Adipocyte (in vitro differentiated cells): ENCODE measurements at regions not wholly inside any gene's neighbourhood (a gene's known extent, or its start where the extent isn't known, plus 50 kb on each side); places are given as distances from the start of the nearest gene placed in this dataset.

Experiments
- DNase-seq: peaks from one replicate; pipeline ENCODE4 v3.0.0-alpha.2; 2015; ENCODE audit warnings: low read depth
- H3K27me3 ChIP-seq: replicated peaks from 2 replicates; pipeline ENCODE4 v1.7.0; 2013; ENCODE audit warnings: mild to moderate bottlenecking, low read length, moderate library complexity; ENCODE audit not compliant: control insufficient read depth, insufficient read depth
- H3K36me3 ChIP-seq: 2 replicates; pipeline ENCODE4 v1.7.0; 2013; ENCODE audit warnings: low read length, mild to moderate bottlenecking, moderate library complexity; ENCODE audit not compliant: control insufficient read depth, insufficient read depth, severe bottlenecking
- H3K4me1 ChIP-seq: 2 replicates; pipeline ENCODE4 v1.7.0; 2013; ENCODE audit warnings: mild to moderate bottlenecking, low read length, moderate library complexity; ENCODE audit not compliant: control insufficient read depth, insufficient read depth
- H3K4me3 ChIP-seq: 2 replicates; pipeline ENCODE4 v1.7.0; 2013; ENCODE audit warnings: mild to moderate bottlenecking, low read length, moderate library complexity
- H3K9ac ChIP-seq: 2 replicates; pipeline ENCODE4 v1.7.0; 2013; ENCODE audit warnings: mild to moderate bottlenecking, low read length, moderate library complexity
- H3K9me3 ChIP-seq: 2 replicates; pipeline ENCODE4 v1.7.0; 2013; ENCODE audit warnings: mild to moderate bottlenecking, low read length, moderate library complexity; ENCODE audit not compliant: control insufficient read depth

DNA sequence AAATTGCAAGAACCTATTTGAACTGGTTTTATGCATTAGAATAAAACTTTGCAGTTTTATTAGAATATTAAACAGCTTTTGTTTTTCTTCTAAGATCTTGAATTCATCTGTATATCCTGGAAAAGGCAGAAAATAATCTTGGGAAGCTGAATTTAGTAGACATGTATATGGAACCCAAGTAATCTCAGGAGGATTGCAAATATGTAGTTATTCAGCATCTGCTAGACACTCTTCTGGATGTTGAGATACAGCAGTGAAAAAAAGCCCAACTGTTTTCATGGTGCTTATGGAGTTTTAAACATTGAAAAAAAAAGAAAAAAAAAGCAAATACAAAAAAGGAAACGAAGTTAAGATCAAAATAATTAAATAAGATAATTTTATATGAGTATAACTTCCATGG lies 922.2 kb upstream of the SEMA6A start:
- DNase-seq = no peak
- no peaks in the 10 kb centered on the region for H3K27me3 ChIP-seq
- H3K9ac ChIP-seq = no peak overlapping the region
- no peaks in the 10 kb centered on the region for H3K36me3 ChIP-seq
- H3K4me3 ChIP-seq = no peak overlapping the region
- H3K4me1 ChIP-seq = peaks cover 32% of the 10 kb centered on the region
- H3K9me3 ChIP-seq = no peaks in the 10 kb centered on the region

DNA sequence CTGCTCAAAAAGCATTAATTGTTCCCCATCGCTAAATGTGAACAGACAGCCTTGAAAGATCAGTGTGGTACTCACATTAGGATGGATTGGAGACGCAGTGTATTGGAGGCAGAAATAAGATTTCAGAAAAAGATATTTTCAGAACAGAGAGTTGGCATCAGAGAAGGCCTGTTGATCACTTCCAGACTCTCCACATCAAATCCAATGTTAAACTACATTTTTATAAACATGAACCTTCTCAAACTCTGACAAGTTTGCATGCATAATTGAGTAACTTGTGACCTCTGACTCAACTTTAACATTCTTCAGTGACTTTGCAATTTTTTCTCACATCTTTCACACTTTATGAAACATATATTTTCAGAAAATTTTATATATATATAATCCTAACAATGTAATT lies 919.6 kb upstream of the SEMA6A start:
- peak; percentile 77 for DNase-seq
- peaks cover 32% of the 10 kb centered on the region for H3K4me1 ChIP-seq
- no peaks in the 10 kb centered on the region for H3K36me3 ChIP-seq
- H3K27me3 ChIP-seq = no peaks in the 10 kb centered on the region
- H3K9ac ChIP-seq = peak overlapping the region; percentile 64
- no peaks in the 10 kb centered on the region for H3K9me3 ChIP-seq
- H3K4me3 ChIP-seq = peak overlapping the region; percentile 48

DNA sequence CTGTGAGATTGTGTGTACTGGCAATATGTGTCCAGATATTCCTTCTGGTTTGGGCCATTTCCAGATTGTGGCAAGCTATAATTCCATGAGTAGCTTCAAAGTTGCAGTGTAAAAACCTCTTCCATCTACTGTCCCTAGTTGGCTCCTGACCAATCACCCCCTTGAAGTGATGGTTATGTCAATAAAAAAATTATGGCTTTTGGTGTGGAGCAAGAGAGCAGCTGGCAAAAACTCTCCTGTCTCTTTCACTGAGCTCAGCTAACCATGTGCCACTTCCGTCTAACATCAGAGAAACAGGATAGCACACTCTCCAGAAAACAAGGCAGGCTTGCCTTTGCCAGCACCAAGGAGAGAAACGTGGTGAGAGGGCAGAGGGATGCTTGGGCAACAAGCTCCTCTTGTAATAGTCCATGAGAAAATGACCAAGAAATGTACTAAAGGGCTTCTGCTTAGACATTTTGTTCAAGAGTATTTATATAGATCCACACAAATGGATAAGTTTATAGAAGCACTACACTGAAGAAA lies 914.4 kb upstream of the SEMA6A start:
- H3K27me3 ChIP-seq = no peaks in the 10 kb centered on the region
- no peak overlapping the region for H3K9ac ChIP-seq
- peaks cover 24% of the 10 kb centered on the region for H3K4me1 ChIP-seq
- DNase-seq = no peak
- H3K9me3 ChIP-seq = no peaks in the 10 kb centered on the region
- H3K4me3 ChIP-seq = no peak overlapping the region
- H3K36me3 ChIP-seq = no peaks in the 10 kb centered on the region

DNA sequence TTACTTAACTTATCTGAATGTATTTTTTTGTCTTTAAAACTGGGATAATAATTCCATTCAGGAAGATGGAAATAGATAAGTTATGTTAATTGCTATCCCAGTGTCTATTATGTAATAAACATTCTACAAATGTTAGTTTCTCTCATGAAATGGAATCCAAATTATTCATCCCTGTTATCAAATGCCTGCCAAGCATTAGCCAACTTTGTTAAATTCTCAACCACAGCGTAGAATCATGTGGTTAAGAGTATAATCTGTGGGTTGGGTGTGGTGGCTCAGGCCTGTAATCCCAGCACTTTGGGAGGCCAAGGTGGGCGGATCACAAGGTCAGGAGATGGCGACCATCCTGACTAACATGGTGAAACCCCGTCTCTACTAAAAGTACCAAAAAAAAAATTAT lies 912.9 kb upstream of the SEMA6A start:
- Histone ChIP-seq H3K9ac (no peak overlapping the region), H3K4me3 (no peak overlapping the region), H3K27me3 (no peaks in the 10 kb centered on the region), H3K4me1 (peaks cover 17% of the 10 kb centered on the region), H3K36me3 (no peaks in the 10 kb centered on the region), H3K9me3 (no peaks in the 10 kb centered on the region)
- no peak for DNase-seq

DNA sequence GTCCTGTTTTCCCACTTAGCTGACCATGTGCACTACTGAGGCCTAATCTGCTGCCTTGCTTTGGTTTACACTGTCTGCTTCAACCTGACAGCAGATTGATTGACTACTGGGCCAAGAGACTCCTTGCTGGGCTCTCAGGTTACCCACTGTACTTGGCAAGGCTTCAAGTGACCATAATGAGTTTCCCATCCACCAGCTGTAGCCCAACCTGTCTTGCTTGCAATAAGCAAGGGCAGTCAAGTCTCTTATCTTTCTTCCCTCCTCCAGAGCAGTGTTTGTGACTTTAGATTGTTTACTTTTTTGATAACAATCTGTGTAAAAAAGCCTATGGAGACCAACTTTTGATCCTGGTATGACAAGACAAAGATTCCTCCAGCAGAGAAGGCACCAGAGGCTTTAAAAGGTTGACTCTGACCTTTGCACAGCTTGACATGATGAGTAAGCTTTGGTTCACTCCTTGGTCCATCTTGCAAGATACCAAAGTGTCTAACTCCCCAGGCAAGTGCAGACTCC lies 912.3 kb upstream of the SEMA6A start:
- DNase-seq = no peak
- H3K27me3 ChIP-seq = no peaks in the 10 kb centered on the region
- H3K9me3 ChIP-seq = no peaks in the 10 kb centered on the region

DNA sequence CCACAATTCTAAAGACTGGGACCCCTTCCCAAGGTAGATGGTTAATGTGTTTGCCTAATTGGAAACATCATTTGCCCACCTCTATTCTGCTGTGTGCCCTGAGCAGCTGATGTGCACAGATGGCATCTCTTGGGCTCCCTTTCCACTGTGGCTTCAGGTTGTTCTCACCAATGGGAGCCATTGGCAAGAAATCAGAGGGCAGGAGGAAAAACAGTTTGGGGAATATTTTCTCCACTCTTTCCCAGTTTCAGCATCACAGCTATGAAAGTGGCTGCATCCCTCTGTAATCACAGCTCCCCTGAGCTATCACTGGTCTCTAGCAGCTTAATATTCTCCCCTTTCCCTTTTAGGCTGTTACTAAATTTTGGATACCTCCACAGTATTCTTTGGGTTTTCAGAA lies 911.6 kb upstream of the SEMA6A start:
- no peak for DNase-seq
- no peak overlapping the region for H3K9ac ChIP-seq
- H3K27me3 ChIP-seq = no peaks in the 10 kb centered on the region
- H3K9me3 ChIP-seq = no peaks in the 10 kb centered on the region
- peaks cover 17% of the 10 kb centered on the region for H3K4me1 ChIP-seq
- H3K36me3 ChIP-seq = no peaks in the 10 kb centered on the region
- H3K4me3 ChIP-seq = no peak overlapping the region

More for the DNA sequence above, 912.3 kb upstream of the SEMA6A start:
- H3K4me3 ChIP-seq = no peak overlapping the region
- H3K36me3 ChIP-seq = no peaks in the 10 kb centered on the region
- H3K4me1 ChIP-seq = peaks cover 17% of the 10 kb centered on the region
- H3K9ac ChIP-seq = no peak overlapping the region

DNA sequence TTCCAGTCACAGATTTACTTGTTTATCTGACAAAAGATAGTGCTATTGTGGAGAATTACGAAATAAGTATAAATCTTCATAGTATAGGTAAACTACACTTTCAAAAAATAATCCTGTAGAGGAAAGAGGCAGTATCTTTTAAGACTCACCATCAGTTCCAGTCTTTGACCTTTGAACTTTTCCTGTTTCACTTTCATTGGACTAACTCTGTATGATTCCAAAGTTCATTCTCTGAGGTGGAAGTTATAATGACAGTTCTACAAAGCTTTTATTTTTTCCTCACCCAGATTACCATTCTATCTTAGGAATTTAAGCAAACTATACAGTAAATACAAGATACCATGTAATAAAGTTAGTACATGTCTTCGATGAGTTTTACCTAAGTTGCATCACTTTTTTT lies 901.3 kb upstream of the SEMA6A start:
- Histone ChIP-seq H3K9me3 (no peaks in the 10 kb centered on the region), H3K4me1 (peaks cover 18% of the 10 kb centered on the region), H3K36me3 (no peaks in the 10 kb centered on the region), H3K9ac (no peak overlapping the region), H3K4me3 (no peak overlapping the region), H3K27me3 (no peaks in the 10 kb centered on the region)
- DNase-seq = no peak

DNA sequence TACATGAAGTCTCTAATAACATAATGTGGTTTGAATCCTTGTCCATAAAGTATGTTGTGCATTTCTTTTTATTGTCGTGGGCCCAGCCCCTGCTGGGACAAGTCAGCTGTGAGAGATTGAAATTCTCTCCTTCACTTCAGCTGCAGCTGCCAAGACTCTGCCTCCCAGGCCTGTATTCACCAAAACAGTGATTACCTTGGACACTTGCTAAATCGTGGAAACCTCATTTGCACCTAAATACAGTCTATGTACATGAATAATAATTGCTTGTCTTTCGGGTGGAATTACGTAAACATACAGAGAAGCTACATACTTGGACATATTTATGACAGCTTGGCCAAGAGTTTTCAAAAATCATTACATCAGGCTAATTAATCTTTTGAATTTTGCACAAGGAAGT lies 898.5 kb upstream of the SEMA6A start:
- DNase-seq = no peak
- no peaks in the 10 kb centered on the region for H3K27me3 ChIP-seq
- H3K36me3 ChIP-seq = no peaks in the 10 kb centered on the region
- peaks cover 15% of the 10 kb centered on the region for H3K4me1 ChIP-seq
- no peaks in the 10 kb centered on the region for H3K9me3 ChIP-seq
- no peak overlapping the region for H3K4me3 ChIP-seq
- no peak overlapping the region for H3K9ac ChIP-seq

DNA sequence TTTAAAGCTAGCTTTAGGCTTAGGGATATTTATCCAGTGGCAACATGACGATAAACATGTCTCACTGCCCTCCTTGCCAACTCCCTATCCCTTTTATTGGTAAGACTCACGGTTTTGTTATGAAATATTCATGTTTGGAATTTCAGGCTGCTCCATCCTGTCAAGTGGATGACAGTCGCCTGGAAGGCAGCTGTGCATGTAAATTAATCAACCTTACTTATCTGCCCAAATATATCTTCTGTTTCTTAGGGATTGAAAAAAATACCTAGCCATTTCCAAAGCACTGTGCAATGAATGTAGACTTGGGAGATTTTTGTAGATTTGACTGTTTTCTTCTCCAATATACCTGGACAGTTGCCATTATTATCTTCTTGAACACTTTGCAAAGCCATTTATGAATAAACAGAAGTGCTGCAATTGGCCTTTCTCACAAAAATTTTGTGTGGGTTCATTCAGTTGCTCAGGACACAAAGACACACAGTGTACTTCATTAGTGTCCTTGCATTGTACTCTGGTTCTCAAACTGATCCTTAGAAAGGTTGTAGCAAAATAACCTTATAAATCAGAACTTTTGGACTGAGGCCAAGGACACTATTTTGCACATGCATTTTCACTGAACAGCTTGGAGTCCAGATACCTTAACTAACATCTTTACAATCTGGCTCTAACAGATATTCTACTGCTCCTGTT lies 889.4 kb upstream of the SEMA6A start:
- Histone ChIP-seq H3K9me3 (no peaks in the 10 kb centered on the region), H3K4me1 (peaks cover 12% of the 10 kb centered on the region), H3K4me3 (no peak overlapping the region), H3K27me3 (no peaks in the 10 kb centered on the region), H3K36me3 (no peaks in the 10 kb centered on the region), H3K9ac (no peak overlapping the region)
- DNase-seq = peak; percentile 20

DNA sequence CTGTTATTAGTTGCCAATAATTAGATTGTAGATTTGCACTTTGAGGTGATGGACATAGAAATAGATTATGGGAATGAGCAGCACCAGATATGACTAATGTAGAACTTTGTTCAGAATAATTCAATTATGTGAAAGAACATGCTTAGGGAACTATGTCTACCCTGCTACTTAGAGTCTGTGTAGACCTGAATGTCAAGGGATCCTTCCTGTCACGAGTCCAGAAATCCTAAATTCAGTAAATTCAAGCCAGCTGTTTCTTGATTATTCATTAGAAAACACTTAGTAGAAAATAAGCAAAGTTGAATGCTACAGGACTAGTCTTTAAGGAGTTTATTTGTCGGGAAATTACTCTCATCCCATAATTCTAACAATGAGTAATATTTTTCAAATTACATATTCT lies 887.3 kb upstream of the SEMA6A start:
- Histone ChIP-seq H3K9me3 (no peaks in the 10 kb centered on the region), H3K4me3 (no peak overlapping the region), H3K9ac (no peak overlapping the region), H3K36me3 (no peaks in the 10 kb centered on the region), H3K27me3 (no peaks in the 10 kb centered on the region), H3K4me1 (peaks cover 12% of the 10 kb centered on the region)
- peak; percentile 2 for DNase-seq

DNA sequence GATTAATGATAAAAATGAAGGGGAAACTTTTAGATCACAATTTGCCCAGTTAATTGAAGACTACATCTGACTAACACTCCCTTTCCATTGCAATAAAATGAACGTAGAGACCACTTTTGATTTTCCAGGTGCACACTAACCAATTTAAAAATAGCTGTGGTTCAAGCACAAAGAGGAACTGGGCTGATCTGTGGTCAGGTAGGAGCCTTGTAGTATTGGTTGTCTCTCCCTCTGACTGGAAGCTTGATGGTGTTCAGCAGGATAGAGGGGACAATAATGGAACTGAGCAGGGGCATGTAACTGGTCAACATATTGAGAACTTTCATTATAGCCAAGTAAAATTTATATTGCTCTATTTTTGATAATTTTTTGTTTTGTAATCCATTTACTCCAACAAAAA lies 886.8 kb upstream of the SEMA6A start:
- Histone ChIP-seq H3K36me3 (no peaks in the 10 kb centered on the region), H3K4me1 (peaks cover 12% of the 10 kb centered on the region), H3K4me3 (no peak overlapping the region), H3K27me3 (no peaks in the 10 kb centered on the region), H3K9ac (no peak overlapping the region), H3K9me3 (no peaks in the 10 kb centered on the region)
- no peak for DNase-seq

DNA sequence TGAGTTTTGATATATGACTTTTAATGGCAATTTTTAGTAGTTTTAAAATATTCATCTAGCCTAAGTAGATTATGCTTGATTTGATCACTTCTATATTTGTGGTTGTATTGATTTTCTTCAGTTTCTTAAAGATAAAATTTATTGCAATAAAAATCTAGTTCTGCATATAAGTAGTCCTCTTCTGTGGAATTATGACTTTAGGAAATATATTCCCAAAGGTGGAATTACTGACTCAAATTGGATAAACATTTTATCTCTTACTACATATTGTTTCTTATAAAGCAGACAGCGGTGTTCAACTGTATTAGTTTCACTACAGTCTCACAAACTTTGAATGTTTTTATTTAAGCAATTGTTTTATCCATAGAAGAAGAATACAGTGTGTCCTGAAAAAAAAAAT lies 883.0 kb upstream of the SEMA6A start:
- Histone ChIP-seq H3K36me3 (no peaks in the 10 kb centered on the region), H3K9me3 (no peaks in the 10 kb centered on the region), H3K27me3 (no peaks in the 10 kb centered on the region), H3K4me1 (peaks cover 4% of the 10 kb centered on the region), H3K4me3 (no peak overlapping the region), H3K9ac (no peak overlapping the region)
- no peak for DNase-seq
